Loucy (cell line): ENCODE measurements at regions not wholly inside any gene's neighbourhood (a gene's known extent, or its start where the extent isn't known, plus 50 kb on each side); places are given as distances from the start of the nearest gene placed in this dataset.

Experiments
- H2AFZ ChIP-seq: fragments of 200-600 bp; sonication (generic); 2 replicates; pipeline ENCODE4 v1.6.0; 2016; ENCODE audit warnings: antibody characterized with exemption, mild to moderate bottlenecking, low read length, moderate library complexity
- H3F3A ChIP-seq: fragments of 200-600 bp; 2 replicates; pipeline ENCODE4 v1.6.0; 2016; ENCODE audit warnings: antibody characterized with exemption, low read depth, mild to moderate bottlenecking
- H3K27me3 ChIP-seq: fragments of 200-600 bp; sonication (generic); 2 replicates; pipeline ENCODE4 v1.6.1; 2014; ENCODE audit warnings: low read length, mild to moderate bottlenecking; ENCODE audit not compliant: insufficient read depth, poor library complexity, severe bottlenecking
- H3K36me3 ChIP-seq: fragments of 200-600 bp; sonication (generic); 2 replicates; pipeline ENCODE4 v1.6.1; 2016; ENCODE audit warnings: low read length; ENCODE audit not compliant: insufficient read depth
- H3K4me1 ChIP-seq: fragments of 200-600 bp; sonication (generic); 2 replicates; pipeline ENCODE4 v1.5.1; 2014; ENCODE audit warnings: low read length, mild to moderate bottlenecking; ENCODE audit not compliant: insufficient read depth, poor library complexity, severe bottlenecking
- H3K4me2 ChIP-seq: fragments of 200-600 bp; sonication (generic); 2 replicates; pipeline ENCODE4 v1.6.0; 2014; ENCODE audit warnings: antibody characterized with exemption, low read length, low read depth, mild to moderate bottlenecking; ENCODE audit not compliant: poor library complexity, severe bottlenecking
- H3K4me3 ChIP-seq: fragments of 200-600 bp; sonication (generic); 2 replicates; pipeline ENCODE4 v1.5.1; 2014; ENCODE audit warnings: low read length, mild to moderate bottlenecking, mixed read lengths; ENCODE audit not compliant: poor library complexity, severe bottlenecking
- H3K79me2 ChIP-seq: fragments of 200-600 bp; sonication (generic); 2 replicates; pipeline ENCODE4 v1.6.1; 2014; ENCODE audit warnings: low read length; ENCODE audit not compliant: insufficient read depth
- H3K9ac ChIP-seq: fragments of 200-600 bp; sonication (generic); 2 replicates; pipeline ENCODE4 v1.6.0; 2014; ENCODE audit warnings: mild to moderate bottlenecking, low read depth, low read length, moderate library complexity; ENCODE audit not compliant: poor library complexity, severe bottlenecking
- H3K9me2 ChIP-seq: fragments of 200-600 bp; sonication (generic); replicated peaks from 2 replicates; pipeline ENCODE4 v1.6.1; 2016; ENCODE audit warnings: low read depth, low read length, mixed read lengths
- H3K9me3 ChIP-seq: fragments of 200-600 bp; sonication (generic); 2 replicates; pipeline ENCODE4 v1.6.1; 2014; ENCODE audit warnings: mild to moderate bottlenecking, antibody characterized with exemption, low read length, low read depth; ENCODE audit not compliant: insufficient read depth
- H4K20me1 ChIP-seq: fragments of 200-600 bp; sonication (generic); 2 replicates; pipeline ENCODE4 v1.6.0; 2014; ENCODE audit warnings: antibody characterized with exemption, low read length, mild to moderate bottlenecking; ENCODE audit not compliant: insufficient read depth, poor library complexity, severe bottlenecking
- EZH2phosphoT487 ChIP-seq: fragments of 200-600 bp; IDR thresholded peaks from 2 replicates; pipeline ENCODE4 v1.6.1; 2018; ENCODE audit warnings: antibody characterized with exemption, mild to moderate bottlenecking, moderate library complexity, borderline replicate concordance
- TF ChIP-seq, protein P1 (sequence below): fragments of 200-600 bp; sonication (generic); conservative IDR thresholded peaks from 2 replicates; pipeline ENCODE4 v1.5.1; 2014; ENCODE audit warnings: mild to moderate bottlenecking, antibody characterized with exemption, low read length

DNA sequence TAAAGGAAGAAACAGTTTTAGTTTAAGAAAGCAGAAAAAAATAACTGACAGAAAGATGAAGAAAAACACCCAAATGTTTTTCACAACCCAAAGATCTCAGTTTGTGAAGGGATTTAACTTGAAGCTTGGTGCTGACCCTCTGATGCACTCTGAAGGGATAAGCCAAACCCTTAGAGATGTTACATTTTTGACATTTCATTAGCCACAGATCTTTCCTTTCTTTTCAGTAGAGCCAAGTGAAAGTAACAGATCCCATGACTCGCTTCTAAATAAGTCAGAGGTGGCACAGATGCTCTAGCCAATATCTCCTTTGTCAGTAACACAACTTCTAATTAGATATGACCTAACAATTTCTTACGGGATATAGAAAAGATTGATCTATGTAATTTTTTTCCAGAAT, 394.5 kb upstream of the EDIL3 start:
- H3K36me3 ChIP-seq: no peaks in the 10 kb centered on the region
- H3K9ac ChIP-seq: no peak overlapping the region
- no peaks in the 10 kb centered on the region for H3F3A ChIP-seq
- H2AFZ ChIP-seq: no peak overlapping the region
- H3K4me2 ChIP-seq: no peak overlapping the region
- no peaks in the 10 kb centered on the region for H3K9me3 ChIP-seq
- no peaks in the 10 kb centered on the region for H3K79me2 ChIP-seq
- TF ChIP-seq, protein P1, sequence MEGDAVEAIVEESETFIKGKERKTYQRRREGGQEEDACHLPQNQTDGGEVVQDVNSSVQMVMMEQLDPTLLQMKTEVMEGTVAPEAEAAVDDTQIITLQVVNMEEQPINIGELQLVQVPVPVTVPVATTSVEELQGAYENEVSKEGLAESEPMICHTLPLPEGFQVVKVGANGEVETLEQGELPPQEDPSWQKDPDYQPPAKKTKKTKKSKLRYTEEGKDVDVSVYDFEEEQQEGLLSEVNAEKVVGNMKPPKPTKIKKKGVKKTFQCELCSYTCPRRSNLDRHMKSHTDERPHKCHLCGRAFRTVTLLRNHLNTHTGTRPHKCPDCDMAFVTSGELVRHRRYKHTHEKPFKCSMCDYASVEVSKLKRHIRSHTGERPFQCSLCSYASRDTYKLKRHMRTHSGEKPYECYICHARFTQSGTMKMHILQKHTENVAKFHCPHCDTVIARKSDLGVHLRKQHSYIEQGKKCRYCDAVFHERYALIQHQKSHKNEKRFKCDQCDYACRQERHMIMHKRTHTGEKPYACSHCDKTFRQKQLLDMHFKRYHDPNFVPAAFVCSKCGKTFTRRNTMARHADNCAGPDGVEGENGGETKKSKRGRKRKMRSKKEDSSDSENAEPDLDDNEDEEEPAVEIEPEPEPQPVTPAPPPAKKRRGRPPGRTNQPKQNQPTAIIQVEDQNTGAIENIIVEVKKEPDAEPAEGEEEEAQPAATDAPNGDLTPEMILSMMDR: no peak
- no peak for TF ChIP-seq EZH2phosphoT487
- no peaks in the 10 kb centered on the region for H3K4me1 ChIP-seq
- no peak overlapping the region for H3K4me3 ChIP-seq
- H4K20me1 ChIP-seq: no peaks in the 10 kb centered on the region
- H3K9me2 ChIP-seq: no peaks in the 10 kb centered on the region
- H3K27me3 ChIP-seq: no peaks in the 10 kb centered on the region

DNA sequence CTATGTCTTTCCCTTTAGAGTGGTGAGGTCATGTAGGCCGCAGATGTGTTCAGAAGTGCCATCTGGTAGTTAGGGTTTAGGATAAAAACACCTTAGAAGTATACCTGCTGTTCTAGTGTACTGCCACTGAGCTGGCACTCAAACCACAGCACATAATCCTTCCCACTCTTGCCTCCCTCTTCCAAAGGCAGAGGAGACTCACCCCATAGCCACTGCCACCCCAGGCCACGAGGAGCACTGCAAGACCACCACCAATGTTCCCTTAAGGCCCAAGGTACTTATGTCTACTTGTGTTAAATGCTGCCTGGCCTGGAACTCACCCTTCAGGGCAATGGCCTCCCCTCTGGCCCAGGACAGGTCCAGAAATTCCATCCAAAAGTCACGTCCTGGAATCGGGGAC, 379.5 kb upstream of the EDIL3 start:
- H3K36me3 ChIP-seq: no peaks in the 10 kb centered on the region
- TF ChIP-seq, protein P1: no peak
- TF ChIP-seq EZH2phosphoT487: no peak
- H3K4me2 ChIP-seq: no peak overlapping the region

DNA sequence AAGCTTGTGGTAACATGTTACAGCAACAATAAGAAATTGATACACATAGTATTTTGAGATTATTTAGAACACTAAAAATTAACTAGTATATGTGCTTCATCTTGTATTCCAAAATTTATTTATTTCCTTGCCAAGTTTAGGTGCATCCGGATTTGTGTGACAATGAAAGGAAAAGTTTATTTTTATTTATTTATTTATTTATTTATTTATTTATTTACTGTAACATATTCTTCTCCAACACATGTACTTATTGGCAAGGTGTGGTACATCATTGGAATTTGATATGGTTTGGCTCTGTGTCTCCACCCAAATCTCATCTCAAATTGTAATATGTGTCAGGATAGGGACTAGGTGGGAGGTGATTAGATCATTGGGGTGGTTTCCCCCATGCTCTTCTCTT, 373.3 kb upstream of the EDIL3 start:
- Histone ChIP-seq H3K4me2 (no peak overlapping the region), H3K79me2 (no peaks in the 10 kb centered on the region), H3K36me3 (no peaks in the 10 kb centered on the region), H3K4me3 (no peak overlapping the region), H2AFZ (no peak overlapping the region), H4K20me1 (no peaks in the 10 kb centered on the region), H3K9ac (no peak overlapping the region), H3K9me3 (no peaks in the 10 kb centered on the region), H3K27me3 (no peaks in the 10 kb centered on the region), H3K9me2 (no peaks in the 10 kb centered on the region), H3K4me1 (no peaks in the 10 kb centered on the region), H3F3A (no peaks in the 10 kb centered on the region)
- TF ChIP-seq EZH2phosphoT487: no peak
- TF ChIP-seq, protein P1: no peak

More for the DNA sequence above, 379.5 kb upstream of the EDIL3 start:
- Histone ChIP-seq H3K9me3 (no peaks in the 10 kb centered on the region), H3K4me1 (no peaks in the 10 kb centered on the region), H3K9ac (no peak overlapping the region), H3F3A (no peaks in the 10 kb centered on the region), H3K9me2 (no peaks in the 10 kb centered on the region), H3K79me2 (no peaks in the 10 kb centered on the region), H3K27me3 (no peaks in the 10 kb centered on the region), H4K20me1 (no peaks in the 10 kb centered on the region), H2AFZ (no peak overlapping the region), H3K4me3 (no peak overlapping the region)
